ENCODE measurements at regions not wholly inside any gene's neighbourhood (a gene's known extent, or its start where the extent isn't known, plus 50 kb on each side); places are given as distances from the start of the nearest gene placed in this dataset.

- DNase-seq (ENCODE audit: low spot score in 2 of 2) = no peak
- Histone ChIP-seq H3K27ac (no peak overlapping the region), H3K4me3 (no peak overlapping the region), H3K9me3 (peaks cover 0 to 5% (median 0%) of the 10 kb centered on the region in 4 donors), H3K27me3 (no peaks in the 10 kb centered on the region), H3K36me3 (peaks cover 0 to 6% (median 0%) of the 10 kb centered on the region in 3 donors), H3K4me1 (no peaks in the 10 kb centered on the region)
- TF ChIP-seq EP300 (IDR thresholded peaks at IDR 0.05) (no peak), POLR2A (IDR thresholded peaks at IDR 0.05) (no peak), CTCF (IDR thresholded peaks at IDR 0.05) (no peak)
- WGBS, 2 donors = 90 to 94% methylated on average over 18 to 19 of the region's 20 CpGs
These were observed 353.7 kb downstream of the GASK1B start for GRCh38 chr4:157818946-157819692.

- DNase-seq (ENCODE audit: low spot score in 2 of 2) = no peak
- no peaks in the 10 kb centered on the region for H3K27me3 ChIP-seq
- H3K4me3 ChIP-seq = no peak overlapping the region
- no peak overlapping the region for H3K27ac ChIP-seq
- no peaks in the 10 kb centered on the region for H3K4me1 ChIP-seq
- H3K36me3 ChIP-seq = no peaks in the 10 kb centered on the region
- TF ChIP-seq CTCF (IDR thresholded peaks at IDR 0.05) (no peak), EP300 (IDR thresholded peaks at IDR 0.05) (no peak), POLR2A (IDR thresholded peaks at IDR 0.05) (no peak)
- H3K9me3 ChIP-seq = peaks cover 0 to 5% (median 0%) of the 10 kb centered on the region in 4 donors
These were observed 362.6 kb downstream of the GASK1B start for GRCh38 chr4:157810137-157810774.

- 68 to 76% methylated on average over 6 of the region's 6 CpGs for WGBS, 2 donors
- peaks cover 0 to 5% (median 0%) of the 10 kb centered on the region in 4 donors for H3K9me3 ChIP-seq
- H3K4me1 ChIP-seq = no peaks in the 10 kb centered on the region
- TF ChIP-seq POLR2A (IDR thresholded peaks at IDR 0.05) (no peak), CTCF (IDR thresholded peaks at IDR 0.05) (no peak), EP300 (IDR thresholded peaks at IDR 0.05) (no peak)
- no peak for DNase-seq (ENCODE audit: low spot score in 2 of 2)
- H3K36me3 ChIP-seq = no peaks in the 10 kb centered on the region
- H3K4me3 ChIP-seq = no peak overlapping the region
- H3K27me3 ChIP-seq = no peaks in the 10 kb centered on the region
- no peak overlapping the region for H3K27ac ChIP-seq
These were observed 363.9 kb downstream of the GASK1B start for GRCh38 chr4:157808796-157809383.

- Histone ChIP-seq H3K27me3 (no peaks in the 10 kb centered on the region), H3K4me1 (no peaks in the 10 kb centered on the region), H3K4me3 (no peak overlapping the region), H3K27ac (no peak overlapping the region), H3K9me3 (peaks cover 0 to 8% (median 0%) of the 10 kb centered on the region in 4 donors), H3K36me3 (no peaks in the 10 kb centered on the region)
- no peak for TF ChIP-seq CTCF (IDR thresholded peaks at IDR 0.05)
- TF ChIP-seq EP300 (IDR thresholded peaks at IDR 0.05) = no peak
- no peak for TF ChIP-seq POLR2A (IDR thresholded peaks at IDR 0.05)
- no peak for DNase-seq (ENCODE audit: low spot score in 2 of 2)
- 49 to 53% methylated on average over 2 of the region's 2 CpGs for whole genome bisulfite sequencing, 2 donors
These were observed 366.6 kb downstream of the GASK1B start for GRCh38 chr4:157806184-157806583.

- no peak for DNase-seq (ENCODE audit: low spot score in 2 of 2)
- H3K27ac ChIP-seq = no peak overlapping the region
These were observed 367.8 kb downstream of the GASK1B start for GRCh38 chr4:157804986-157805385.

More at GRCh38 chr4:157804986-157805385, 367.8 kb downstream of the GASK1B start:
- H3K9me3 ChIP-seq = peaks cover 0 to 8% (median 0%) of the 10 kb centered on the region in 4 donors
- no peaks in the 10 kb centered on the region for H3K27me3 ChIP-seq
- H3K36me3 ChIP-seq = no peaks in the 10 kb centered on the region
- TF ChIP-seq EP300 (IDR thresholded peaks at IDR 0.05) (no peak), CTCF (IDR thresholded peaks at IDR 0.05) (peak in 2 of 5 experiments; percentile 6 to 8)
- no peaks in the 10 kb centered on the region for H3K4me1 ChIP-seq
- H3K4me3 ChIP-seq = no peak overlapping the region

Measured in tibial nerve (tissue), 4 donors.